ENCODE measurements at regions not wholly inside any gene's neighbourhood (a gene's known extent, or its start where the extent isn't known, plus 50 kb on each side); places are given as distances from the start of the nearest gene placed in this dataset.
"Not testable (repeated sequence)": the region's sequence is repeated elsewhere in the genome, so short reads cannot be mapped to it uniquely, and the experiment has no call there.

- H3K9me3 ChIP-seq: no peaks in the 10 kb centered on the region
- no peak for DNase-seq
- H3K27me3 ChIP-seq: no peaks in the 10 kb centered on the region
- H3K4me3 ChIP-seq (ENCODE audit: low read depth, low read length): no peak overlapping the region
- TF ChIP-seq CTCF (IDR thresholded peaks at IDR 0.05; ENCODE audit: low read depth, low read length): no peak
- no peaks in the 10 kb centered on the region for H3K36me3 ChIP-seq
- no peaks in the 10 kb centered on the region for H3K4me1 ChIP-seq
Observed at GRCh38 chr4:186846426-186846825, 122.8 kb upstream of the FAT1 start.

- not testable (repeated sequence) for H3K4me1 ChIP-seq; H3K9me3 ChIP-seq; H3K36me3 ChIP-seq; H3K4me3 ChIP-seq (ENCODE audit: low read depth, low read length); H3K27me3 ChIP-seq; DNase-seq
Observed at GRCh38 chr4:186847429-186848131, 123.9 kb upstream of the FAT1 start.

- Histone ChIP-seq H3K4me3 (ENCODE audit: low read depth, low read length) (no peak overlapping the region), H3K27me3 (no peaks in the 10 kb centered on the region), H3K4me1 (no peaks in the 10 kb centered on the region), H3K36me3 (no peaks in the 10 kb centered on the region), H3K9me3 (no peaks in the 10 kb centered on the region)
- DNase-seq: no peak
- TF ChIP-seq CTCF (IDR thresholded peaks at IDR 0.05; ENCODE audit: low read depth, low read length): no peak
Observed at GRCh38 chr4:186848437-186848836, 124.8 kb upstream of the FAT1 start.

- no peaks in the 10 kb centered on the region for H3K4me1 ChIP-seq
- no peaks in the 10 kb centered on the region for H3K9me3 ChIP-seq
- H3K27me3 ChIP-seq: no peaks in the 10 kb centered on the region
- H3K4me3 ChIP-seq (ENCODE audit: low read depth, low read length): no peak overlapping the region
- no peak for DNase-seq
- no peaks in the 10 kb centered on the region for H3K36me3 ChIP-seq
- TF ChIP-seq CTCF (IDR thresholded peaks at IDR 0.05; ENCODE audit: low read depth, low read length): no peak
Observed at GRCh38 chr4:186851291-186852072, 127.8 kb upstream of the FAT1 start.

GRCh38 chr4:186852073-186852420 is 128.4 kb upstream of the FAT1 start:
- no peak for DNase-seq
- TF ChIP-seq CTCF (IDR thresholded peaks at IDR 0.05; ENCODE audit: low read depth, low read length): no peak

GRCh38 chr4:186852964-186853391 is 129.3 kb upstream of the FAT1 start:
- Histone ChIP-seq H3K9me3 (no peaks in the 10 kb centered on the region), H3K36me3 (no peaks in the 10 kb centered on the region), H3K27me3 (no peaks in the 10 kb centered on the region), H3K4me1 (no peaks in the 10 kb centered on the region), H3K4me3 (ENCODE audit: low read depth, low read length) (no peak overlapping the region)
- no peak for DNase-seq
- no peak for TF ChIP-seq CTCF (IDR thresholded peaks at IDR 0.05; ENCODE audit: low read depth, low read length)

More at GRCh38 chr4:186852073-186852420, 128.4 kb upstream of the FAT1 start:
- Histone ChIP-seq H3K36me3 (no peaks in the 10 kb centered on the region), H3K4me1 (no peaks in the 10 kb centered on the region), H3K27me3 (no peaks in the 10 kb centered on the region), H3K9me3 (no peaks in the 10 kb centered on the region), H3K4me3 (ENCODE audit: low read depth, low read length) (no peak overlapping the region)

Measured in BE2C (cell line).